ENCODE measurements at regions not wholly inside any gene's neighbourhood (a gene's known extent, or its start where the extent isn't known, plus 50 kb on each side); places are given as distances from the start of the nearest gene placed in this dataset.

GRCh38 chr2:55973673-55974072, 50.1 kb upstream of the EFEMP1 start:
- DNase-seq: no peak

- peak in 1 of 3 donors; percentile 66 for DNase-seq
Observed at GRCh38 chr2:55976681-55977080, 53.1 kb upstream of the EFEMP1 start.

DNA sequence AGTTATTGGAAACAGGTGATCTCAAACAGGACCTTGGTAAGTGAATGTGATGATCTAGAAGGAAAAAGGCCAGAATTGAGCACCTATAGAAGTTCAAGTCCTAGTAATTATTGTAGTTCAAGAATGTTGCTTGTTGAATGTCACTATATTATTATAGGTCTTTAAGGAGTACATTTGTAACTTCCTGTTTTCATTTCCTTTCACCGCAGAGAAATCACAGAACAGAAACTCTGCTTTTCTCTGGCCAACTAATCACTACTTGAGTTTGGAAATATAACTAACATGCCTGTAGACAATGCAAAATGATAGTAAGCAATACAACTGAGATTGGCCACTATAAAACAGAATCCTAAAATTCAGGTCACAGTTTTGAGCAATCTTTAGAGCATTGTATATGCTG, 61.8 kb upstream of the EFEMP1 start:
- DNase-seq: no peak

DNA sequence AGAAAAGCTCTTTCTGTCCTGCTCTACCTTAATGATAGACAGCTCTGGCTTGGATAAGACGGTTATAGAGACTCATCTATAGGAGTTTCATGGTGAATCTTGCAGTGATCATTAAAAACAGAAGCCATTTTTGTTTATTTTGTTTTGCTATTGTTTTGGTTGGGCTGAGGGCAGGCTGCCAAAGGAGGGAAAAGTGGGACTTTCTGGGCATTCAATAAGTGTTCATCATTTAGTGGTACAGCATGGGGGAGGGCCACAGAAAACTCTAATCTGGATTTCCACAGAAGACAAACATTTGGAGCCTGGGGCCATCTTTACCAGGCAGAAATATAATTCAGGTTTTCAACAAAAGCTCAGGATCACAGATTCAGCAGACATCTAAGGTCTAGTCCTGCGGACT, 62.4 kb upstream of the EFEMP1 start:
- no peak for DNase-seq

DNA sequence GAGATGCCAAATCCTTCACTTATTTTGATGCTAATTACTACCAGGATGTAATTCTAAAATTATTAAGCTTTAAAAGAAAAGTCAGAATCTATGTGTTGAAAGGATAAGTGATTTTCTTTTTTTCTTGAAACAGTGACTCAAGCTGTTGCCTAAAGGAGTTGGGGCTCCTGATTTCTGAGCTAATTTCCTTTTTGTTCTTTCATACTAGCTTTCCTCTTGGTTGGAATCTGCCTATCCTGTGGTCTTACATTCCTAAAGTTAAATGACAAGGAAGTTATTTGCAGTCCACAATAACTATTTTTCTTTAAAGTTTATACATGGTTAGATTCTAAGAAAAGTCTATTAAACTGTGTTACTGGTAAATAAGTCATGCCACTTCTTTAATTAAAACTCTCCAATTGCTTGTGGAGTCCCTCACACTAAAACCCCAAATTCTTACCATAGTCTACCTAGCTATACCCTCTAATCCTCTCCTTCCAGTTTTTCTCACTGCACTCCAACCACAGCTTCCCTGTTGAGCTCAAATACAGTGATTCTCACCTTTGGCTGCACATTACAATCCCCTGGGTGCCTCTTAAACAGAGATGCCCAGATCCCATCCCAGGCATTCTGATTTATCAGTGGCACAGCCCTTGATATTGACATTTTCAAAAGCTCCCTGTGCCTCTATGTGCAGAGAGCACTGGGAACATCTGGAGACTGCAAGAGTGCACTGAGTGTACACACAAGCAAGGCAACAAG, 63.3 kb upstream of the EFEMP1 start:
- no peak for DNase-seq

GRCh38 chr2:55989405-55989804, 65.8 kb upstream of the EFEMP1 start:
- no peak for DNase-seq

DNA sequence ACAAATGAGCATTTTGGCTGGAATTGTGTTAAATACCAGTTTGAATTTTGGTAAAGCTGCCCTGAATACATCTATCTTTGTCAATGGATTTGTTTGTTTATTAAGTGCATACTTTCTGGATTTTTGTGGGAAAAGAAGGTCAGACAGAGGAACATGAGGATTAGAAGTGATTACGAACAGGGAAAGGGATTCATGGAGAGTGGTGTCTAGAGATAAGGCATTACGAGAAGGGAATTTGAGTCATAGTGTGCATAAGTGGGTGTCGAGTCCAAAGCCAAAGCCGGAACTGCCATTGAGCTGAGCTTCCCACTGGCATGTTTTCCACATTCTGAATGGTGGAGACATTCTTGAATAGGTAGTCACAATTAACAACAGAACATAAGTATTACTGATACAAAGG, 68.9 kb upstream of the EFEMP1 start:
- DNase-seq: peak in 1 of 3 donors; percentile 98

- no peak for DNase-seq
Observed at GRCh38 chr2:55993685-55994084, 70.1 kb upstream of the EFEMP1 start.

DNA sequence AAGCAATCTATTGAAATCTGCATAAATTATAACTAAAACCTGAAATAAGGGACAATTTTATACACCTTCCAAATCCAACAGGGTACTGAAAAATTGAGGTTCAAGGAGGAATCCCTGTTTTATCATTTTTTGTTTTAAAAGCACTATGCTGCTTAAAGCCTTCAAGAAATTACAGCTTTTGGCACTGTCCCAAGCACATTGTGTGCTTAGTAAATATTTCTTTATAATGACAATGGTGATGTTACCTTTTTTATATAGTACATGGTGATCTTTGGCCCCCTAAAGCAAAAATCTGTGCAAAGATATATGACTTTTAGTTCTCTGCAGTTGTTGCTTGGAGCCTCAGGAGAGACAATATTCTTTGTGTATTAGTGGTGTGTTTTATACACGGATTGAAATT, 71.6 kb upstream of the EFEMP1 start:
- no peak for DNase-seq

DNA sequence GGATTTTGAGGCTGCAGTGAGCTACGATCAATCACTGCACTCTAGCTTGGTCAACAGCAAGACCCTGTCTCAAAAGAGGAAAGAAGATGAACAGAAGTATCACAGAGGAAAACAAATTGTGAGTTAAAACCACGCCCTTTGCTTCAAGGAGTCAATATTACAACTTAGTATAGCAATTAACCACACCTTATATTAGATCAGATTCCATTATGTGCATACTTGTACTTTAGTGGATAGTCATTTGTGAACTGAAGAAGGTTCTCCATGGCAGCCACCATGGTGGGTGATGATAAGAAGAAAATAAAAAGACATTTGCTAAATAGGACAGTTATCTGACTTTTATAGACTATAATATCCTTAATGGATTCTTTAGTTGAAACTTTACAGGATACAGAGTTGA, 72.3 kb upstream of the EFEMP1 start:
- no peak for DNase-seq

DNA sequence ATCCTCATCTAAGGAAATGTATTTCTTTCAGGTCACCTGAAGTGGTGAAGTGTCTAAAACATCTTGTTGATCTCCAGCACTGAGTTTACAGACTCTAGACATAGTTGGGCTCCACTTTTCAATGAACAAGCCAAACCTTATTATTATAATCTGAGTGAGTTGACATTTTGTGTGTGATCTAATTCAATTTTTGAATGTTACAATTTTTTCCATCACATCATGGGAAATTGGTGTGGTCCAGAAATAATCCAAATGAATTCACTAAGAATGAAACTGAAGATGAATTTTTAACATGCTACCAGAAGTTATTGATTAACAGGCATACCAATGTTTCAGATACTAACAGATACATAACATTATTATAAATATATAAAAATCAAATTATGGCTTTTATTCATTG, 75.6 kb upstream of the EFEMP1 start:
- DNase-seq: peak in 2 of 3 donors; percentile 25 to 29

DNA sequence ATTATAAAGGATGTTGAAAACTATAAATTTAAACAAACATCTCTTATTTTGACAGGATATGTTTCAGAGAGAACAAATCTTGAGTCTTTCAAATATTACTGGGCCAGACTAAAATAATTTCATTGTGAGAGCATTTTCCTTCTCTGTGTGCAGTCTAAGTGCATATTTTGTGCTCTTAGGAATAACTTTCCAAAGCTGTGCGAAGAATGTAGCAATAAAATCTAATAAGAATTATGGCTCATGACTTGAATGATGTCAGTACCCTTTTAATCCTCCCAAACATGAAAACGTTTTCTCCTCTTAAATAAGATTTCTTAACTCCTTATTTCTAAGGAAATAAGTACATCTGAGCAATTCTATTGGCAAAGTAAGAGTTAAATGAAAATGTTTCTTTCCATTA, 76.2 kb upstream of the EFEMP1 start:
- peak in 2 of 3 donors; percentile 27 to 28 for DNase-seq

GRCh38 chr2:56001947-56002346, 78.4 kb upstream of the EFEMP1 start:
- peak in 2 of 3 donors; percentile 22 to 29 for DNase-seq

- peak; percentile 84 to 93 (median 89) for DNase-seq
Observed at GRCh38 chr2:56008661-56009431, 85.3 kb upstream of the EFEMP1 start.

DNA sequence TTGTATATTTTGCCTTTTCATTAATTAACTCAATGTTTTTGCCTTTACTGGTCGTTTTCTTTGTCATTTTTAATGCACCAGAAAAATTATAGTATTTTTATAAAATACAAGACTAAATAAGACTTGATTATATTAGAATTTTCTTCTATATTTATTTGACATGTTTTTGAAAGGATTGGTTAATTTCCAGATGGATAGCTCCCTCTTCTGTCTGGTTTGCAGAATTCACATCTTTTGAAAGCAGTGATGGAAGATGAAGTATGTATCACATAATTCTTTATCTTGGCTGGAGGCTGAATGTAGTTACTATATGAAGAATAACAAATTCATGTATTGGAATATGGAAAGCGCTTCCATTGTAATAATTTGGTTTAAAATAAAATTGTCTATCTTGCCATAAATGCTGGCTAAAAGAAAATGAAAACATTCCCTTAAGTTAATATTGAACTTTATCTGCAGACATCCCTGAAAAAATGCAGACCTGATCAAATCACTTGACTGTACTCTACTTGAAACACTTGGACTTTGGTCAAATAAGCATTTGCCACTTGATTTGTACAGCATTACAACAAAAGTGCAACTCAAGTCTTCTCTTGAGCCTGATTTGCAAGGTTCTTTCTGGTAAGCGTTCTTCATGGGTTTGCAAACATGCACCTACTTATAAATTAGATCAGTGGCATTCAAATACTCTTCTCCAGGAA, 86.3 kb upstream of the EFEMP1 start:
- DNase-seq: peak in 2 of 3 donors; percentile 52 to 66

- DNase-seq: no peak
Observed at GRCh38 chr2:56011624-56012023, 88.0 kb upstream of the EFEMP1 start.

- peak in 1 of 3 donors; percentile 58 for DNase-seq
Observed at GRCh38 chr2:56012221-56012765, 88.7 kb upstream of the EFEMP1 start.

- no peak for DNase-seq
Observed at GRCh38 chr2:56013475-56013874, 89.9 kb upstream of the EFEMP1 start.

DNA sequence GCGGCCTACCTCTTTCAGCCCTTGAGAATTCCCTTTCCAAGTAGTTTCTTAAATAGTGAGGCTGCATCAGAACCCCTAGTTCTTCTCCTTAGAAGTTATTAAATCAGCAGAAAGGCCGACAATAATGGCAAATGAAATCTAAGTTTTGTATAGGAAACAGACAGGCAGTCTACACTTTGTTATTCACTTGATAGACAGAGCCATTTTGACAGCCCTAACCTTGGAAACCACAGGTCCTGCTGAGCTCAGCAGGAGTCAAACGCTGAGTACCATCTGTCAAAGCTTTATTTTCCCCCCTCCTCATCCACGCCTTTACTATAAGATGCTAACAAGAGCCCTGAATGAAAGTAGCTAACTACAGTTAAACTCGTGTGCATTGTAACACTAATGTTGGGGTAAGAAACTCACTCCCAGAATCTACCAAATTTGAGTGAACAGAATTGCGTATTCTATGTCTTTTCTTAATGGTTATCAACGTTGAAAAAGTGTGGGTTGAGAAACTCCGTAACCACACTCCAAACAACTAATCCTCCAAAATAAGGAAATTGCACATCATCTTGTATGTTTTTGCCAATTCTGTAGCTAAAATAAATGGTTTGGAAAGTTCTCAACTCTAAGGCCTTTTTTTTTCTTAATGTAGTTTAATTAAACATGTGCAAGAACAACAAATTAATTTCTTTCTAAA, 90.6 kb upstream of the EFEMP1 start:
- DNase-seq: no peak

- DNase-seq: no peak
Observed at GRCh38 chr2:56015711-56016115, 92.1 kb upstream of the EFEMP1 start.

DNA sequence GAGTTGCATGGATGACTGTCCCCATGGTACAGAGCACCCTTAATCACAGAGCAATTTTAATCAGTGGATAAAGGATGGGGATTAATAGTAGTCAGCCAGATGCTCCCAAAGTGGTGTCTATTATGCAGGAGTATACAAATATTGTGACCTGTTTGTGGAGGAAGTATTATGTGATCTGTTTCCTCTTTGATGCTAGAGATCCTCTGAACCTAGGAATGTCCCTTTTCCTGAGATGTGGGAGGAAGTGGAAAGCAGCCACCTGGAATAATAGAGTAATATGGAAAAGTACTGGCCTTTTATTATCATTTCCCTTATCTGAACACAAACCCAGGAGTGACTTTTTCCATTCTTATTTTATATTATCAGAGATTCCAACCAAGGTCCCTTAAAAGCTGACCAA, 94.2 kb upstream of the EFEMP1 start:
- no peak for DNase-seq

DNA sequence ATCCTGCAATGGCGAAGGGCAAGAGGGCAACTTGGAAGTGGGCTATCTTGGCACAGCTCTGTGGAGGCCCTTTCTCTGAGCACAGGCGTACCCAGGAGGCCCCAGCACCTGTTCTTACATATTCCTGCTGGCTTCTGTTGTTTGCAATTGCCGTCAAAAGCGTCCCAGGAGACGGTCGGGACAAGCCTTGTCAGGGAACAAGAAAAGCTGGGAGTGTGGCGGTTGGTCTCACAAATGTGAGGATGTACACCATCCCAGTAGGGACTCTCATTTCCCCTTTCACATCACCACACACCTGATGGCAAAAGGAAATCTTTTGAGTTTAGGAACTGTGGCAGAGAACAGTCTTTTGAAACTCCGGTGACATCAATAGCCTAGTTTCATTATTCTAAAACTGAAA, 94.7 kb upstream of the EFEMP1 start:
- DNase-seq: no peak

Measured in muscle of back (tissue), 3 donors.